H9 (cell line): ENCODE measurements at regions not wholly inside any gene's neighbourhood (a gene's known extent, or its start where the extent isn't known, plus 50 kb on each side); places are given as distances from the start of the nearest gene placed in this dataset.

ENCODE experiments used
- DNase-seq: peaks from one replicate; pipeline ENCODE4 v3.0.0-alpha.2; 2017
- H2AFZ ChIP-seq: one replicate; pipeline ENCODE4 v1.6.1; 2013; ENCODE audit warnings: mild to moderate bottlenecking, low read length, control low read depth, moderate library complexity
- H2AK5ac ChIP-seq: 2 replicates; pipeline ENCODE4 v1.6.1; 2013; ENCODE audit warnings: low read length, control low read depth, mixed read lengths; ENCODE audit not compliant: insufficient read length
- H2BK120ac ChIP-seq: one replicate; pipeline ENCODE4 v1.6.1; 2013; ENCODE audit warnings: low read depth, mild to moderate bottlenecking, low read length, control low read depth, inconsistent platforms; ENCODE audit not compliant: poor library complexity, severe bottlenecking
- H2BK12ac ChIP-seq: 2 replicates; pipeline ENCODE4 v1.6.1; 2013; ENCODE audit warnings: low read length, control low read depth, mixed read lengths, low read depth; ENCODE audit not compliant: insufficient read length
- H2BK15ac ChIP-seq: 2 replicates; pipeline ENCODE4 v1.6.1; 2013; ENCODE audit warnings: low read depth, low read length, control low read depth
- H2BK20ac ChIP-seq: one replicate; pipeline ENCODE4 v1.6.1; 2013; ENCODE audit warnings: low read depth, mild to moderate bottlenecking, low read length, control low read depth, inconsistent platforms; ENCODE audit not compliant: poor library complexity, severe bottlenecking
- H2BK5ac ChIP-seq: 2 replicates; pipeline ENCODE4 v1.6.1; 2013; ENCODE audit warnings: low read length, control low read depth, mixed read lengths; ENCODE audit not compliant: insufficient read length
- H3K14ac ChIP-seq: 2 replicates; pipeline ENCODE4 v1.6.1; 2013; ENCODE audit warnings: low read length, control low read depth; ENCODE audit not compliant: insufficient read depth
- H3K18ac ChIP-seq: 2 replicates; pipeline ENCODE4 v1.6.1; 2013; ENCODE audit warnings: low read depth, mild to moderate bottlenecking, mixed read lengths, low read length, control low read depth; ENCODE audit not compliant: insufficient read length
- H3K23ac ChIP-seq: 2 replicates; pipeline ENCODE4 v1.6.1; 2013; ENCODE audit warnings: low read length, control low read depth, mixed read lengths, low read depth; ENCODE audit not compliant: insufficient read length
- H3K23me2 ChIP-seq: 2 replicates; pipeline ENCODE4 v1.6.1; 2013; ENCODE audit warnings: low read depth, mild to moderate bottlenecking, mixed read lengths, low read length, control low read depth; ENCODE audit not compliant: insufficient read length, poor library complexity, severe bottlenecking
- H3K27ac ChIP-seq: 2 replicates; pipeline ENCODE4 v1.5.1; 2013; ENCODE audit warnings: low read length, control low read depth, mixed read lengths, low read depth; ENCODE audit not compliant: insufficient read length
- H3K27me3 ChIP-seq: 2 replicates; pipeline ENCODE4 v1.6.1; 2013; ENCODE audit warnings: low read length, control low read depth, inconsistent platforms; ENCODE audit not compliant: insufficient read depth
- H3K4ac ChIP-seq: 2 replicates; pipeline ENCODE4 v1.6.1; 2013; ENCODE audit warnings: low read depth, mild to moderate bottlenecking, control low read depth, inconsistent platforms, low read length, moderate library complexity
- H3K4me1 ChIP-seq: 2 replicates; pipeline ENCODE4 v1.6.1; 2013; ENCODE audit warnings: low read length, control low read depth, inconsistent platforms; ENCODE audit not compliant: insufficient read depth
- H3K4me2 ChIP-seq: 2 replicates; pipeline ENCODE4 v1.6.1; 2013; ENCODE audit warnings: low read length, control low read depth, mixed read lengths; ENCODE audit not compliant: insufficient read length, insufficient read depth
- H3K56ac ChIP-seq: 2 replicates; pipeline ENCODE4 v1.6.1; 2013; ENCODE audit warnings: low read depth, mild to moderate bottlenecking, mixed read lengths, low read length, control low read depth; ENCODE audit not compliant: insufficient read length
- H3K79me1 ChIP-seq: 2 replicates; pipeline ENCODE4 v1.6.1; 2013; ENCODE audit warnings: low read depth, mild to moderate bottlenecking, moderate library complexity, low read length, control low read depth, inconsistent platforms; ENCODE audit not compliant: insufficient read depth, poor library complexity, severe bottlenecking
- H3K79me2 ChIP-seq: 2 replicates; pipeline ENCODE4 v1.6.1; 2013; ENCODE audit warnings: low read length, control low read depth, inconsistent platforms; ENCODE audit not compliant: insufficient read depth
- H3K9ac ChIP-seq: 2 replicates; pipeline ENCODE4 v1.6.1; 2013; ENCODE audit warnings: low read length, control low read depth, mixed read lengths; ENCODE audit not compliant: insufficient read length; ENCODE audit errors: extremely low read depth
- H3K9me3 ChIP-seq: one replicate; pipeline ENCODE4 v1.6.1; 2013; ENCODE audit warnings: low read depth, low read length, inconsistent platforms; ENCODE audit not compliant: control insufficient read depth
- H3T11ph ChIP-seq: one replicate; pipeline ENCODE4 v1.6.1; 2013; ENCODE audit warnings: mild to moderate bottlenecking, low read length, control low read depth, inconsistent platforms
- H4K20me1 ChIP-seq: one replicate; pipeline ENCODE4 v1.6.1; 2013; ENCODE audit not compliant: control insufficient read depth, insufficient read length, insufficient read depth
- H4K5ac ChIP-seq: 2 replicates; pipeline ENCODE4 v1.6.1; 2013; ENCODE audit warnings: low read depth, mild to moderate bottlenecking, mixed read lengths, low read length, control low read depth; ENCODE audit not compliant: insufficient read length
- H4K8ac ChIP-seq: replicated peaks from 2 replicates; pipeline ENCODE4 v1.6.1; 2013; ENCODE audit warnings: low read length, control low read depth, mixed read lengths, low read depth; ENCODE audit not compliant: insufficient read length
- H4K91ac ChIP-seq: 2 replicates; pipeline ENCODE4 v1.6.1; 2013; ENCODE audit warnings: low read depth, mild to moderate bottlenecking, moderate library complexity, mixed read lengths, low read length, control low read depth; ENCODE audit not compliant: insufficient read length
- H3K27ac Mint-ChIP-seq, 3 experiments: 2 replicates in 2 of 3; 3 replicates in 1 of 3; pipeline ENCODE4 v1.8.0; 2020 to 2021; ENCODE audit warnings: mixed read lengths in 3 of 3, mild to moderate bottlenecking in 1 of 3, moderate library complexity in 1 of 3
- H3K27me3 Mint-ChIP-seq: 2 replicates; pipeline ENCODE4 v1.8.0; 2021; ENCODE audit warnings: low read depth, mild to moderate bottlenecking, moderate library complexity, mixed read lengths
- H3K36me3 Mint-ChIP-seq, 3 experiments: 2 replicates in 2 of 3; 3 replicates in 1 of 3; pipeline ENCODE4 v1.8.0; 2020 to 2021; ENCODE audit warnings: low read depth in 3 of 3, mixed read lengths in 3 of 3; ENCODE audit not compliant: insufficient read depth in 1 of 3
- H3K4me1 Mint-ChIP-seq, 2 experiments: 2 replicates each; pipeline ENCODE4 v1.8.0; 2020; ENCODE audit warnings: mixed read lengths in 2 of 2
- H3K4me3 Mint-ChIP-seq, 2 experiments: 2 replicates in 1 of 2; 3 replicates in 1 of 2; pipeline ENCODE4 v1.8.0; 2020 to 2021; ENCODE audit warnings: mild to moderate bottlenecking in 2 of 2, mixed read lengths in 2 of 2, moderate library complexity in 1 of 2
- H3K9me3 Mint-ChIP-seq, 2 experiments: 2 replicates in 1 of 2; 3 replicates in 1 of 2; pipeline ENCODE4 v1.8.0; 2020; ENCODE audit warnings: mild to moderate bottlenecking in 2 of 2, mixed read lengths in 2 of 2, moderate library complexity in 1 of 2
- CTCF ChIP-seq: fragments of 200-600 bp; sonication (generic); conservative IDR thresholded peaks from 3 replicates; pipeline ENCODE4 v1.8.0; 2021; ENCODE audit warnings: antibody characterized with exemption, mild to moderate bottlenecking
- WGBS: extraction: QIAGEN DNeasy Blood & Tissue Kit; methylation state at CpG from one replicate; pipeline ENCODE4 v1.1.7; 2013; ENCODE audit warnings: missing lambda C conversion rate, low lambda C conversion rate, mixed read lengths; ENCODE audit not compliant: insufficient read length; ENCODE audit errors: extremely low coverage; 5-methylcytosine and 5-hydroxymethylcytosine counted together

- H3K27ac Mint-ChIP-seq = no peak overlapping the region
- no peak overlapping the region for H2BK20ac ChIP-seq
Measured at GRCh38 chr5:61765471-61765870, 433.4 kb downstream of the ZSWIM6 start.

More at GRCh38 chr5:61765471-61765870, 433.4 kb downstream of the ZSWIM6 start:
- Histone ChIP-seq H4K5ac (no peak overlapping the region), H4K20me1 (no peaks in the 10 kb centered on the region), H3K4me1 (no peaks in the 10 kb centered on the region), H3K79me2 (no peaks in the 10 kb centered on the region), H2BK15ac (no peak overlapping the region), H2AK5ac (no peak overlapping the region), H3K18ac (no peak overlapping the region), H3K14ac (no peak overlapping the region), H2BK12ac (no peak overlapping the region), H3K56ac (no peak overlapping the region), H3K23me2 (no peaks in the 10 kb centered on the region), H3T11ph (no peak overlapping the region), H3K4me2 (no peak overlapping the region), H4K91ac (no peak overlapping the region), H4K8ac (no peak overlapping the region), H2AFZ (no peak overlapping the region), H2BK5ac (no peak overlapping the region), H3K9me3 (no peaks in the 10 kb centered on the region), H3K27me3 (no peaks in the 10 kb centered on the region), H3K23ac (no peak overlapping the region), H3K4ac (no peak overlapping the region), H2BK120ac (no peak overlapping the region), H3K79me1 (no peaks in the 10 kb centered on the region), H3K9ac (no peak overlapping the region), H3K27ac (no peak overlapping the region)
- Mint-ChIP-seq H3K9me3 (peaks cover 26 to 33% of the 10 kb centered on the region in 2 experiments), H3K36me3 (peaks cover 12 to 24% (median 13%) of the 10 kb centered on the region in 3 experiments), H3K4me3 (no peak overlapping the region), H3K4me1 (peaks cover 0 to 6% of the 10 kb centered on the region in 2 experiments; a peak in 1 of 4 replicates), H3K27me3 (no peaks in the 10 kb centered on the region)
- no peak for DNase-seq
- no peak for TF ChIP-seq CTCF
- WGBS = no CpG with 5 or more reads among the region's 1 CpG
